ENCODE measurements at regions not wholly inside any gene's neighbourhood (a gene's known extent, or its start where the extent isn't known, plus 50 kb on each side); places are given as distances from the start of the nearest gene placed in this dataset.

- Mint-ChIP-seq H3K27ac (no peak overlapping the region), H3K27me3 (no peaks in the 10 kb centered on the region), H3K4me1 (no peaks in the 10 kb centered on the region), H3K36me3 (ENCODE audit: low read depth) (no peaks in the 10 kb centered on the region), H3K4me3 (no peak overlapping the region)
- DNase-seq: no peak
- no peak for ATAC-seq
- no peaks in the 10 kb centered on the region for H3K9me3 ChIP-seq (ENCODE audit: control insufficient read depth, low read length, poor library complexity, severe bottlenecking)
Measured at GRCh38 chr5:97355775-97356174, 172.7 kb upstream of the RIOK2 start.

- H3K4me1 Mint-ChIP-seq: no peaks in the 10 kb centered on the region
Measured at GRCh38 chr5:97363577-97363976, 180.5 kb upstream of the RIOK2 start.

GRCh38 chr5:97364731-97365130 is 181.7 kb upstream of the RIOK2 start:
- H3K27ac Mint-ChIP-seq: no peak overlapping the region
- ATAC-seq (no peak), DNase-seq (no peak)
- no peaks in the 10 kb centered on the region for H3K9me3 ChIP-seq (ENCODE audit: control insufficient read depth, low read length, poor library complexity, severe bottlenecking)
- H3K4me3 Mint-ChIP-seq: no peak overlapping the region
- H3K4me1 Mint-ChIP-seq: no peaks in the 10 kb centered on the region
- no peaks in the 10 kb centered on the region for H3K36me3 Mint-ChIP-seq (ENCODE audit: low read depth)
- no peaks in the 10 kb centered on the region for H3K27me3 Mint-ChIP-seq

More at GRCh38 chr5:97363577-97363976, 180.5 kb upstream of the RIOK2 start:
- DNase-seq (no peak), ATAC-seq (no peak)
- Mint-ChIP-seq H3K4me3 (no peak overlapping the region), H3K36me3 (ENCODE audit: low read depth) (no peaks in the 10 kb centered on the region), H3K27ac (no peak overlapping the region), H3K27me3 (no peaks in the 10 kb centered on the region)
- no peaks in the 10 kb centered on the region for H3K9me3 ChIP-seq (ENCODE audit: control insufficient read depth, low read length, poor library complexity, severe bottlenecking)

DNA sequence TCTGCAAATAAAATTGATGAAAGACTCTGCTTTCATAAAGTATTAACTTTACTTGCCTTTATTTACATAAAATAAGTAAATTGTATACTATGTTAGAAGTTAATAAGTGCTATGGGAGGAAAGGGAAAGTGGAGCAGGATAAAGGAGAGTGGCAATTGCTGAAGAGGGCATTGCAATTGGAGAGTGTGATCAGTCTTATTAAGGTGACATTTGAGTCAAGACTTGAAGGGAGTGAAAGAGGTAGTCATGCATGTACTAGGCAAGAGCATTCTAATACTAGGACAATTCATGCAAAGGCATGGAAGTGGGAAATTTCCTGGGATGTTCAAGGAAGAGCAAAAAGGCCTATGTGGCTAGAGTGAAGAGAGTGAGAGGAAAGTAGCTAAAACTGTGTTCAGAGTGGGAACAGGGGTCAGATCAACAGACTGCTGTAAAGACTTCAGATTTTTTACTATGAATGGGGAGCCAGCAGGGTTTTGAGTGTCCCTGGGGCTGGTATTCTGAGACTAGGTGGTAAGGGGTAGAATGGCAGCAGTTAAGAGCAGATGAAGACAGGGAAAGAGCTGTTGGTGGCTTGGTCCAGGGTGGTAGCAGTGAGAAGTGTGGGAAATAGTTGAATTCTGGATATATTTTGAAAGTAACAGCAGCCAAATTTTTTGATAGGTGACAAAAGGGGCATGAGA is 182.3 kb upstream of the RIOK2 start:
- Mint-ChIP-seq H3K4me3 (no peak overlapping the region), H3K27me3 (no peaks in the 10 kb centered on the region), H3K36me3 (ENCODE audit: low read depth) (no peaks in the 10 kb centered on the region), H3K27ac (no peak overlapping the region), H3K4me1 (no peaks in the 10 kb centered on the region)
- ATAC-seq: no peak
- no peaks in the 10 kb centered on the region for H3K9me3 ChIP-seq (ENCODE audit: control insufficient read depth, low read length, poor library complexity, severe bottlenecking)
- no peak for DNase-seq

- DNase-seq: no peak
Measured at GRCh38 chr5:97365918-97366317, 182.9 kb upstream of the RIOK2 start.

DNA sequence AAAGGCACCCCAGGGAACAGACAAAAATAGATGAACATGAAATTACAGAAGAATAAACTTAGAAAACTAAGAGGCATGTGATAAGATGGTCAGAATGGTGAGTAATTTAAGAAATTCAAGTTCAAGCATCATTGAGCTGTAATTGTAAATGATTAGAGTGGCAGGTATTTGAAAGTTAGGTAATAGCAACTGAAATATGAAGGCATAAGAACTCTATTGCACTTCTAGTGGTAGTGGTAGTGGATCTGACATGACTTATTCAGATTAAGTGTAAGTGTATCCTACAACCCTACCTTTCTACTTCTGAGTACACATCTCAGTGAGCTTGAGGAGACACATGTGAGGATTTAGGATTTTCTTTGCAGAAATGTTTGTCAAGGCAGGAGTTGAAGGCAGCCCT is 192.9 kb upstream of the RIOK2 start:
- no peak overlapping the region for H3K27ac Mint-ChIP-seq
- DNase-seq: no peak
- H3K27me3 Mint-ChIP-seq: no peaks in the 10 kb centered on the region
- H3K9me3 ChIP-seq (ENCODE audit: control insufficient read depth, low read length, poor library complexity, severe bottlenecking): no peaks in the 10 kb centered on the region
- H3K4me3 Mint-ChIP-seq: no peak overlapping the region
- no peaks in the 10 kb centered on the region for H3K36me3 Mint-ChIP-seq (ENCODE audit: low read depth)
- no peak for ATAC-seq
- H3K4me1 Mint-ChIP-seq: no peaks in the 10 kb centered on the region

More at GRCh38 chr5:97365918-97366317, 182.9 kb upstream of the RIOK2 start:
- no peaks in the 10 kb centered on the region for H3K4me1 Mint-ChIP-seq
- no peaks in the 10 kb centered on the region for H3K36me3 Mint-ChIP-seq (ENCODE audit: low read depth)
- H3K27me3 Mint-ChIP-seq: no peaks in the 10 kb centered on the region
- no peak overlapping the region for H3K27ac Mint-ChIP-seq
- no peak for ATAC-seq
- no peaks in the 10 kb centered on the region for H3K9me3 ChIP-seq (ENCODE audit: control insufficient read depth, low read length, poor library complexity, severe bottlenecking)
- H3K4me3 Mint-ChIP-seq: no peak overlapping the region

DNA sequence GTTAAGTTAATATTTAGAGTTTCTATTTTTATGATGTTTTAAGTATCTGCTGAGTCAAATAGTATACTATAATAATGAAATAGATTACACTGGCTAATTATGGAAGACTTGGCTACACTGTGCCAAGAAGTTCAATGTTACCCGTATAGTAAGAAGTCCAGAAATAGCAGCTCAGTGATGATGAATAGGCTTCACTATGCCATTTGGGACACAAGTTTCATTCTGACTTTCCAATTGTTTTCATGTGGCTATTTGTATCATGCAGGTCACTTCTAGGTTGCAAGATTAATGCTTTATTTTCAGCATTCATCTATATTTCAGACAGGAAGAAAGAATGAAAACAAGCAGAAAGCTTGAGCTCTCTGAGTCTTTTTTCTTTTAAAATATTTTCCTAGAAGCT is 194.5 kb upstream of the RIOK2 start:
- Mint-ChIP-seq H3K27me3 (no peaks in the 10 kb centered on the region), H3K36me3 (ENCODE audit: low read depth) (no peaks in the 10 kb centered on the region), H3K4me3 (no peak overlapping the region), H3K4me1 (no peaks in the 10 kb centered on the region), H3K27ac (no peak overlapping the region)
- DNase-seq (no peak), ATAC-seq (no peak)
- H3K9me3 ChIP-seq (ENCODE audit: control insufficient read depth, low read length, poor library complexity, severe bottlenecking): no peaks in the 10 kb centered on the region

DNA sequence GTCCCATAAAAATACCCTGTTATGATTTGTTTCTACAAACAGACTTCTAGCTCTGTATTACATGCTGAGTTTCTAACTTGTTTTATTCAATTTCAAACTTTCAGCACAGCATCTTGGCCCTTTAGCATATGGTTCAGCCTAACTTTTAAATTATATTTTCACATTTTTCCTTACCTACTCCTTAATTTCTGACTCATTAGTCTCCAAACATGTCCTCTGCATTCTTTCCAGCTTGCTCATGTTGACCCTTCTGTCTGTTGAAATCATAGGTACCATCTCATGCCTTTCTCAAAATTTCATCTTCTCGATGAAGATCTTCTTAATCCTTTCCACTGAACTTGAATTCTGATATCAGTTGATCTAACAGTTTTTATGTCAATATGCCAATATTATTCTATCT is 200.9 kb upstream of the RIOK2 start:
- H3K27ac Mint-ChIP-seq: no peak overlapping the region
- H3K4me1 Mint-ChIP-seq: no peaks in the 10 kb centered on the region
- DNase-seq (no peak), ATAC-seq (no peak)
- peaks cover 2% of the 10 kb centered on the region for H3K36me3 Mint-ChIP-seq (ENCODE audit: low read depth)
- H3K4me3 Mint-ChIP-seq: no peak overlapping the region
- H3K9me3 ChIP-seq (ENCODE audit: control insufficient read depth, low read length, poor library complexity, severe bottlenecking): no peaks in the 10 kb centered on the region
- no peaks in the 10 kb centered on the region for H3K27me3 Mint-ChIP-seq

DNA sequence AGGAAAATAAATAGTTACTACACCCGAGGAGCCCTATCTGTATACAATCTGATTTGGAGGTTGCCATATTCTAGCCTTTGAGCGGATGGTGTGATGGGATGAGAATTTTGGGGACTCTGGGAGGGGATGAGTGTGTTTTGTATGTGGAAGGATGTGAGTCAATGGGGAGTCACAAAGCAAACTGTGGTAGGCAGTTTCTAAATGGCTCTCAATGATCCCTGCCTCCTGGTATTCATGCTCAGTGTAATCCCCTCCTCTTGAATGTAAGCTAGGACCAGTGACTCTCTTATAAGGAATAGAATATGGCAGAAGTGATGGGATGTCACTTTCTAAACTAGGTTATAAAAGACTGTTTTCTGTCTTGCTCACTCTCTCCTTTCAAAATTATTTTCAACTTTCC is 205.7 kb upstream of the RIOK2 start:
- DNase-seq (no peak), ATAC-seq (no peak)
- Mint-ChIP-seq H3K27me3 (no peaks in the 10 kb centered on the region), H3K27ac (no peak overlapping the region), H3K4me3 (no peak overlapping the region), H3K36me3 (ENCODE audit: low read depth) (peaks cover 2% of the 10 kb centered on the region), H3K4me1 (no peaks in the 10 kb centered on the region)
- H3K9me3 ChIP-seq (ENCODE audit: control insufficient read depth, low read length, poor library complexity, severe bottlenecking): no peaks in the 10 kb centered on the region

- H3K9me3 ChIP-seq (ENCODE audit: control insufficient read depth, low read length, poor library complexity, severe bottlenecking): peaks cover 2% of the 10 kb centered on the region
- ATAC-seq (no peak), DNase-seq (no peak)
- H3K4me1 Mint-ChIP-seq: no peaks in the 10 kb centered on the region
- no peaks in the 10 kb centered on the region for H3K27me3 Mint-ChIP-seq
- no peaks in the 10 kb centered on the region for H3K36me3 Mint-ChIP-seq (ENCODE audit: low read depth)
- H3K4me3 Mint-ChIP-seq: no peak overlapping the region
- H3K27ac Mint-ChIP-seq: no peak overlapping the region
Measured at GRCh38 chr5:97400537-97400936, 217.5 kb upstream of the RIOK2 start.

GRCh38 chr5:97405941-97406340 is 222.9 kb upstream of the RIOK2 start:
- Mint-ChIP-seq H3K27ac (no peak overlapping the region), H3K4me1 (no peaks in the 10 kb centered on the region), H3K4me3 (no peak overlapping the region), H3K36me3 (ENCODE audit: low read depth) (no peaks in the 10 kb centered on the region), H3K27me3 (peaks cover under 1% of the 10 kb centered on the region)
- ATAC-seq: no peak
- no peak for DNase-seq
- H3K9me3 ChIP-seq (ENCODE audit: control insufficient read depth, low read length, poor library complexity, severe bottlenecking): peaks cover 2% of the 10 kb centered on the region

DNA sequence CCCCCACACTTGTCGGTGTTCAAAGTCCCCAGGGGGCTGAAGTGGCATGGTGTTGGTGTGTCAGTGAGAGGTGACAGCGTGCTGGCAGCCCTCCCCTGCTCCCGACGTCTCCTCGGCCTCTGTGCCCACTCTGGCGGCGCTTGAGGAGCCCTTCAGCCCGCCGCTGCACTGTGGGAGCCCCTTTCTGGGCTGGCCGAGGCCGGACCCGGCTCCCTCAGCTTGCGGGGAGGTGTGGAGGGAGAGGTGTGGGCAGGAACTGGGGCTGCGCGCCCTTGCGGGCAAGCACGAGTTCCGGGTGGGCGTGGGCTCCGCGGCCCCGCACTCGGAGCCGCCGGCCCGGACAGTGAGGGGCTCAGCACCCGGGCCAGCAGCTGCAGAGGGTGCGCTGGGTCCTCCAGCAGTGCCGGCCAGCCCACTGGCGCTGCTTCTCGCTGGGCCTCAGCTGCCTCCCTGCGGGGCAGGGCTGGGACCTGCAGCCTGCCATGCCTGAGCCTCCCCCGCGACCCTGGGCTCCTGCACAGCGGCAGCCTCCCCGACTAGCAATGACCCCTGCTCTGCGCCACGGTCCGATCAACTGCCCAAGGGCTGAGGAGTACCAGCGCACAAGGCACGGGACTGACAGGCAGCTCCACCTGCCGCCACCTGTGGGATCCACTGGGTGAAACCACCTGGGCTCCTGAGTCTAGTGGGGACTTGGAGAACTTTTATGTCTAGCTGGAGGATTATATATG is 224.1 kb upstream of the RIOK2 start:
- peaks cover 7% of the 10 kb centered on the region for H3K27me3 Mint-ChIP-seq
- H3K9me3 ChIP-seq (ENCODE audit: control insufficient read depth, low read length, poor library complexity, severe bottlenecking): peaks cover under 1% of the 10 kb centered on the region
- DNase-seq: no peak
- no peaks in the 10 kb centered on the region for H3K4me1 Mint-ChIP-seq
- no peaks in the 10 kb centered on the region for H3K36me3 Mint-ChIP-seq (ENCODE audit: low read depth)
- no peak for ATAC-seq
- no peak overlapping the region for H3K27ac Mint-ChIP-seq
- H3K4me3 Mint-ChIP-seq: no peak overlapping the region

- H3K27me3 Mint-ChIP-seq: peaks cover 7% of the 10 kb centered on the region
- no peaks in the 10 kb centered on the region for H3K36me3 Mint-ChIP-seq (ENCODE audit: low read depth)
Measured at GRCh38 chr5:97408331-97408730, 225.3 kb upstream of the RIOK2 start.

GRCh38 chr5:97412959-97413358 is 229.9 kb upstream of the RIOK2 start:
- Mint-ChIP-seq H3K36me3 (ENCODE audit: low read depth) (no peaks in the 10 kb centered on the region), H3K27ac (no peak overlapping the region), H3K4me3 (no peak overlapping the region), H3K27me3 (peaks cover 14% of the 10 kb centered on the region), H3K4me1 (peaks cover 2% of the 10 kb centered on the region)
- H3K9me3 ChIP-seq (ENCODE audit: control insufficient read depth, low read length, poor library complexity, severe bottlenecking): no peaks in the 10 kb centered on the region
- ATAC-seq: no peak
- no peak for DNase-seq

More at GRCh38 chr5:97408331-97408730, 225.3 kb upstream of the RIOK2 start:
- DNase-seq: no peak
- ATAC-seq: no peak
- Mint-ChIP-seq H3K27ac (no peak overlapping the region), H3K4me3 (no peak overlapping the region), H3K4me1 (no peaks in the 10 kb centered on the region)
- no peaks in the 10 kb centered on the region for H3K9me3 ChIP-seq (ENCODE audit: control insufficient read depth, low read length, poor library complexity, severe bottlenecking)
